Heart left ventricle (tissue), 13 donors: ENCODE measurements at regions not wholly inside any gene's neighbourhood (a gene's known extent, or its start where the extent isn't known, plus 50 kb on each side); places are given as distances from the start of the nearest gene placed in this dataset.

Experiments used
- CTCF ChIP-seq, 12 donors: fragments of 200-600 bp; sonication (generic) in 4 of 12; IDR thresholded peaks; one replicate each; pipeline versions ENCODE4 v1.5.0 to v1.8.0; 2018 to 2022; ENCODE audit warnings: antibody characterized with exemption in 12 of 12, mild to moderate bottlenecking in 5 of 12
- POLR2A ChIP-seq, 2 donors: fragments of 450-650 bp; IDR thresholded peaks; one replicate each; pipeline ENCODE4 v1.6.1; 2017; ENCODE audit warnings: antibody characterized with exemption in 2 of 2, mild to moderate bottlenecking in 2 of 2, moderate library complexity in 2 of 2
- donor health status: ischemic (EF 13 %, LVEDD 7.1; RV severe dilation, severe dysfunction).
- donor health status: DM: no; HTN: yes; CAD: no.
- donor health status: DM: no; HTN: no; CAD: no.
- donor health status: ischemic (EF 25% LVEDD 6.9; RV normal size, moderate dysfunction).
- donor health status: ischemic (EF 25% LVEDD 5.7; RV mildly dilated, moderate dysfunction).
- donor health status: ischemic (EF 35%, LVEDD 5.7; RV mildly dilated, moderate dysfunction).
- donor health status: nonischemic (EF 11% LVEDD 7.7; RV severe dilation, severe dysfunction).
- donor health status: DM: yes; HTN: yes; CAD: no.
- donor health status: PGD.
- donor health status: ischemic (EF 29% LVEDD 5.4; RV normal size, mild dysfunction).
- donor health status: nonischemic (EF 23%, LVEDD 6.1; RV moderate dilation, normal function).

DNA sequence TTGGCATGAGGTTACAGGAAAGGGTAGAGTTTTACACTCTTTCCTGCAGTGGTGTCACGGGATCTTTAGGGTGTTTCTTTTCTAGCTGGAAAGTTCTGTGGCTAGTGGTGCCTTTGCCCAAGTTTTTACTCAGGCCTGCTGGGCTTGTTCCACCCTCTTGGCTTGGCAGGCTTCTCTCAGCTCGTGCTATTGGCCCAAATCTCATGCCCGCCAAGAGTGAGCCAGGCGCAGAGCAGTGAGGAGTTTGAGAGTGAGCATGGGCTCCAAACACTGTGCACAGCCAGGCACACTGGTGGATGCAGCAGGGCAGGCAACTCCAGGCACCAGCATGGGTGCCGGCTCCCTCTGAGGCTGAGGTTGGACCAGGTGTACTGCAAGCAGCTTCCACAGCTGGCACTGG lies 206.5 kb downstream of the SAMD5 start:
- TF ChIP-seq CTCF (IDR thresholded peaks at IDR 0.05) (no peak), POLR2A (IDR thresholded peaks at IDR 0.05) (no peak)
